H9 (cell line): ENCODE measurements at regions not wholly inside any gene's neighbourhood (a gene's known extent, or its start where the extent isn't known, plus 50 kb on each side); places are given as distances from the start of the nearest gene placed in this dataset.

Experiments used
- DNase-seq: peaks from one replicate; pipeline ENCODE4 v3.0.0-alpha.2; 2017
- H2AFZ ChIP-seq: one replicate; pipeline ENCODE4 v1.6.1; 2013; ENCODE audit warnings: mild to moderate bottlenecking, low read length, control low read depth, moderate library complexity
- H2AK5ac ChIP-seq: 2 replicates; pipeline ENCODE4 v1.6.1; 2013; ENCODE audit warnings: low read length, control low read depth, mixed read lengths; ENCODE audit not compliant: insufficient read length
- H2BK120ac ChIP-seq: one replicate; pipeline ENCODE4 v1.6.1; 2013; ENCODE audit warnings: low read depth, mild to moderate bottlenecking, low read length, control low read depth, inconsistent platforms; ENCODE audit not compliant: poor library complexity, severe bottlenecking
- H2BK12ac ChIP-seq: 2 replicates; pipeline ENCODE4 v1.6.1; 2013; ENCODE audit warnings: low read length, control low read depth, mixed read lengths, low read depth; ENCODE audit not compliant: insufficient read length
- H2BK15ac ChIP-seq: 2 replicates; pipeline ENCODE4 v1.6.1; 2013; ENCODE audit warnings: low read depth, low read length, control low read depth
- H2BK20ac ChIP-seq: one replicate; pipeline ENCODE4 v1.6.1; 2013; ENCODE audit warnings: low read depth, mild to moderate bottlenecking, low read length, control low read depth, inconsistent platforms; ENCODE audit not compliant: poor library complexity, severe bottlenecking
- H2BK5ac ChIP-seq: 2 replicates; pipeline ENCODE4 v1.6.1; 2013; ENCODE audit warnings: low read length, control low read depth, mixed read lengths; ENCODE audit not compliant: insufficient read length
- H3K14ac ChIP-seq: 2 replicates; pipeline ENCODE4 v1.6.1; 2013; ENCODE audit warnings: low read length, control low read depth; ENCODE audit not compliant: insufficient read depth
- H3K18ac ChIP-seq: 2 replicates; pipeline ENCODE4 v1.6.1; 2013; ENCODE audit warnings: low read depth, mild to moderate bottlenecking, mixed read lengths, low read length, control low read depth; ENCODE audit not compliant: insufficient read length
- H3K23ac ChIP-seq: 2 replicates; pipeline ENCODE4 v1.6.1; 2013; ENCODE audit warnings: low read length, control low read depth, mixed read lengths, low read depth; ENCODE audit not compliant: insufficient read length
- H3K23me2 ChIP-seq: 2 replicates; pipeline ENCODE4 v1.6.1; 2013; ENCODE audit warnings: low read depth, mild to moderate bottlenecking, mixed read lengths, low read length, control low read depth; ENCODE audit not compliant: insufficient read length, poor library complexity, severe bottlenecking
- H3K27ac ChIP-seq: 2 replicates; pipeline ENCODE4 v1.5.1; 2013; ENCODE audit warnings: low read length, control low read depth, mixed read lengths, low read depth; ENCODE audit not compliant: insufficient read length
- H3K27me3 ChIP-seq: 2 replicates; pipeline ENCODE4 v1.6.1; 2013; ENCODE audit warnings: low read length, control low read depth, inconsistent platforms; ENCODE audit not compliant: insufficient read depth
- H3K4ac ChIP-seq: 2 replicates; pipeline ENCODE4 v1.6.1; 2013; ENCODE audit warnings: low read depth, mild to moderate bottlenecking, control low read depth, inconsistent platforms, low read length, moderate library complexity
- H3K4me1 ChIP-seq: 2 replicates; pipeline ENCODE4 v1.6.1; 2013; ENCODE audit warnings: low read length, control low read depth, inconsistent platforms; ENCODE audit not compliant: insufficient read depth
- H3K4me2 ChIP-seq: 2 replicates; pipeline ENCODE4 v1.6.1; 2013; ENCODE audit warnings: low read length, control low read depth, mixed read lengths; ENCODE audit not compliant: insufficient read length, insufficient read depth
- H3K56ac ChIP-seq: 2 replicates; pipeline ENCODE4 v1.6.1; 2013; ENCODE audit warnings: low read depth, mild to moderate bottlenecking, mixed read lengths, low read length, control low read depth; ENCODE audit not compliant: insufficient read length
- H3K79me1 ChIP-seq: 2 replicates; pipeline ENCODE4 v1.6.1; 2013; ENCODE audit warnings: low read depth, mild to moderate bottlenecking, moderate library complexity, low read length, control low read depth, inconsistent platforms; ENCODE audit not compliant: insufficient read depth, poor library complexity, severe bottlenecking
- H3K79me2 ChIP-seq: 2 replicates; pipeline ENCODE4 v1.6.1; 2013; ENCODE audit warnings: low read length, control low read depth, inconsistent platforms; ENCODE audit not compliant: insufficient read depth
- H3K9ac ChIP-seq: 2 replicates; pipeline ENCODE4 v1.6.1; 2013; ENCODE audit warnings: low read length, control low read depth, mixed read lengths; ENCODE audit not compliant: insufficient read length; ENCODE audit errors: extremely low read depth
- H3K9me3 ChIP-seq: one replicate; pipeline ENCODE4 v1.6.1; 2013; ENCODE audit warnings: low read depth, low read length, inconsistent platforms; ENCODE audit not compliant: control insufficient read depth
- H3T11ph ChIP-seq: one replicate; pipeline ENCODE4 v1.6.1; 2013; ENCODE audit warnings: mild to moderate bottlenecking, low read length, control low read depth, inconsistent platforms
- H4K20me1 ChIP-seq: one replicate; pipeline ENCODE4 v1.6.1; 2013; ENCODE audit not compliant: control insufficient read depth, insufficient read length, insufficient read depth
- H4K5ac ChIP-seq: 2 replicates; pipeline ENCODE4 v1.6.1; 2013; ENCODE audit warnings: low read depth, mild to moderate bottlenecking, mixed read lengths, low read length, control low read depth; ENCODE audit not compliant: insufficient read length
- H4K8ac ChIP-seq: replicated peaks from 2 replicates; pipeline ENCODE4 v1.6.1; 2013; ENCODE audit warnings: low read length, control low read depth, mixed read lengths, low read depth; ENCODE audit not compliant: insufficient read length
- H4K91ac ChIP-seq: 2 replicates; pipeline ENCODE4 v1.6.1; 2013; ENCODE audit warnings: low read depth, mild to moderate bottlenecking, moderate library complexity, mixed read lengths, low read length, control low read depth; ENCODE audit not compliant: insufficient read length
- H3K27ac Mint-ChIP-seq, 3 experiments: 2 replicates in 2 of 3; 3 replicates in 1 of 3; pipeline ENCODE4 v1.8.0; 2020 to 2021; ENCODE audit warnings: mixed read lengths in 3 of 3, mild to moderate bottlenecking in 1 of 3, moderate library complexity in 1 of 3
- H3K27me3 Mint-ChIP-seq: 2 replicates; pipeline ENCODE4 v1.8.0; 2021; ENCODE audit warnings: low read depth, mild to moderate bottlenecking, moderate library complexity, mixed read lengths
- H3K36me3 Mint-ChIP-seq, 3 experiments: 2 replicates in 2 of 3; 3 replicates in 1 of 3; pipeline ENCODE4 v1.8.0; 2020 to 2021; ENCODE audit warnings: low read depth in 3 of 3, mixed read lengths in 3 of 3; ENCODE audit not compliant: insufficient read depth in 1 of 3
- H3K4me1 Mint-ChIP-seq, 2 experiments: 2 replicates each; pipeline ENCODE4 v1.8.0; 2020; ENCODE audit warnings: mixed read lengths in 2 of 2
- H3K4me3 Mint-ChIP-seq, 2 experiments: 2 replicates in 1 of 2; 3 replicates in 1 of 2; pipeline ENCODE4 v1.8.0; 2020 to 2021; ENCODE audit warnings: mild to moderate bottlenecking in 2 of 2, mixed read lengths in 2 of 2, moderate library complexity in 1 of 2
- H3K9me3 Mint-ChIP-seq, 2 experiments: 2 replicates in 1 of 2; 3 replicates in 1 of 2; pipeline ENCODE4 v1.8.0; 2020; ENCODE audit warnings: mild to moderate bottlenecking in 2 of 2, mixed read lengths in 2 of 2, moderate library complexity in 1 of 2
- CTCF ChIP-seq: fragments of 200-600 bp; sonication (generic); conservative IDR thresholded peaks from 3 replicates; pipeline ENCODE4 v1.8.0; 2021; ENCODE audit warnings: antibody characterized with exemption, mild to moderate bottlenecking
- WGBS: extraction: QIAGEN DNeasy Blood & Tissue Kit; methylation state at CpG from one replicate; pipeline ENCODE4 v1.1.7; 2013; ENCODE audit warnings: missing lambda C conversion rate, low lambda C conversion rate, mixed read lengths; ENCODE audit not compliant: insufficient read length; ENCODE audit errors: extremely low coverage; 5-methylcytosine and 5-hydroxymethylcytosine counted together

- no CpG with 5 or more reads among the region's 5 CpGs for WGBS
- Histone ChIP-seq H3T11ph (no peak overlapping the region), H2BK15ac (no peak overlapping the region), H3K14ac (no peak overlapping the region), H3K79me1 (no peaks in the 10 kb centered on the region), H2BK5ac (no peak overlapping the region), H3K9ac (no peak overlapping the region), H4K5ac (no peak overlapping the region), H2BK120ac (no peak overlapping the region), H3K4me1 (no peaks in the 10 kb centered on the region), H3K18ac (no peak overlapping the region), H3K4ac (no peak overlapping the region), H3K27ac (no peak overlapping the region), H3K23me2 (no peaks in the 10 kb centered on the region), H3K9me3 (peaks cover 26% of the 10 kb centered on the region), H3K23ac (no peak overlapping the region), H4K8ac (no peak overlapping the region), H2BK20ac (no peak overlapping the region), H2AFZ (no peak overlapping the region), H3K56ac (no peak overlapping the region), H3K79me2 (no peaks in the 10 kb centered on the region), H2BK12ac (no peak overlapping the region), H2AK5ac (no peak overlapping the region), H4K20me1 (no peaks in the 10 kb centered on the region), H3K4me2 (no peak overlapping the region), H3K27me3 (no peaks in the 10 kb centered on the region), H4K91ac (no peak overlapping the region)
- peaks cover 13 to 48% (median 17%) of the 10 kb centered on the region in 3 experiments for H3K36me3 Mint-ChIP-seq
- peaks cover 16 to 38% of the 10 kb centered on the region in 2 experiments for H3K4me1 Mint-ChIP-seq
- no peak overlapping the region for H3K27ac Mint-ChIP-seq
- peaks cover 24 to 31% of the 10 kb centered on the region in 2 experiments for H3K9me3 Mint-ChIP-seq
- DNase-seq: no peak
- no peak for TF ChIP-seq CTCF
- H3K4me3 Mint-ChIP-seq: no peak overlapping the region
- no peaks in the 10 kb centered on the region for H3K27me3 Mint-ChIP-seq
Measured at GRCh38 chr5:82975812-82976211, 101.4 kb downstream of the TMEM167A start.
